ENCODE measurements at regions not wholly inside any gene's neighbourhood (a gene's known extent, or its start where the extent isn't known, plus 50 kb on each side); places are given as distances from the start of the nearest gene placed in this dataset.

DNA sequence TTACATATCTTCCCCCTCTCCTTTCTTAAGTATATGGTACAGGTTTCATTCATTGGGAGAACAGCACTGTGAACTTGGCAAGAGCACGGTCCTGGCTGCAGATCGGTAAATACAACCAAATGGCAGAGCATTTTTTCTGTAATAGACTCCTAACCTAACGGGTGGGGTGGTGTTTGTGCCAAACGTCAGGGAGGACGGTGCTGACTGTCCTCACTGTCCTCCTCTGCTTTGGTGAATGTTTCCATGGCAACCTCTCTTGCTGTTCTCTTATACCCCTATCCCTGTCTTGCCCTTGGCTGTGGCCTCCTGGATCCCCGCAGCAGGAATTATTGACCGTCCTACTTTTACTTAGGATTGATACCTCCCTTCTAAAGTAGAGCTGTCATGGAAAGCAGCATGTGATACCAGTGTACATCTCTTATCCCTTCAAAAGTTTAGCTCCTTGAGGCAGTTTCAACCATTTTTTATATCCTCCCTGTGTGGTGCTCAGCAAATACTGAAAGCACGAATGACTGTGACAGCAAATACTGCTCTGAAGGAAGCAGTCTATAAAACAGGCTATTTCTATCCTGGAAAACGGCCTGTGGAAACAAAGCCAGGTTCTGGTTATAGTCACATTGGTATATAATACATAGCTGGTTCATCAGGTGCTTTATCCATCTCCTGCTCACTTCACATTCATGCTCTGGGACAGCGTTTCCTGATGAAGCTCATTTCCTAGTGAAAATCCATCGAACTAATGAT lies 275.4 kb upstream of the C2CD4B start:
- Histone ChIP-seq H3K79me2 (ENCODE audit: low read length) (no peaks in the 10 kb centered on the region), H2AFZ (ENCODE audit: low read length) (no peak overlapping the region), H3K27ac (ENCODE audit: low read length) (no peak overlapping the region), H3K27me3 (replicated peaks; ENCODE audit: insufficient read depth, low read length) (no peaks in the 10 kb centered on the region), H3K4me2 (ENCODE audit: low read depth, low read length) (no peak overlapping the region), H3K9me2 (replicated peaks; ENCODE audit: insufficient read depth, low read length) (no peaks in the 10 kb centered on the region), H3K4me3 (ENCODE audit: low read length) (no peak overlapping the region), H3K9ac (ENCODE audit: low read length) (no peak overlapping the region), H3K9me3 (replicated peaks; ENCODE audit: insufficient read depth, low read length) (no peaks in the 10 kb centered on the region), H3F3A (ENCODE audit: insufficient read depth, low read length) (no peaks in the 10 kb centered on the region), H3K36me3 (replicated peaks; ENCODE audit: insufficient read depth, low read length) (no peaks in the 10 kb centered on the region), H4K20me1 (ENCODE audit: insufficient read depth, low read length) (no peaks in the 10 kb centered on the region), H3K4me1 (ENCODE audit: low read length) (no peaks in the 10 kb centered on the region)
- TF ChIP-seq EZH2phosphoT487 (IDR thresholded peaks at IDR 0.05; ENCODE audit: low read length) (no peak), EZH2 (optimal IDR thresholded peaks at IDR 0.05; ENCODE audit: low read depth, low read length) (no peak)
- TF ChIP-seq, protein P1, sequence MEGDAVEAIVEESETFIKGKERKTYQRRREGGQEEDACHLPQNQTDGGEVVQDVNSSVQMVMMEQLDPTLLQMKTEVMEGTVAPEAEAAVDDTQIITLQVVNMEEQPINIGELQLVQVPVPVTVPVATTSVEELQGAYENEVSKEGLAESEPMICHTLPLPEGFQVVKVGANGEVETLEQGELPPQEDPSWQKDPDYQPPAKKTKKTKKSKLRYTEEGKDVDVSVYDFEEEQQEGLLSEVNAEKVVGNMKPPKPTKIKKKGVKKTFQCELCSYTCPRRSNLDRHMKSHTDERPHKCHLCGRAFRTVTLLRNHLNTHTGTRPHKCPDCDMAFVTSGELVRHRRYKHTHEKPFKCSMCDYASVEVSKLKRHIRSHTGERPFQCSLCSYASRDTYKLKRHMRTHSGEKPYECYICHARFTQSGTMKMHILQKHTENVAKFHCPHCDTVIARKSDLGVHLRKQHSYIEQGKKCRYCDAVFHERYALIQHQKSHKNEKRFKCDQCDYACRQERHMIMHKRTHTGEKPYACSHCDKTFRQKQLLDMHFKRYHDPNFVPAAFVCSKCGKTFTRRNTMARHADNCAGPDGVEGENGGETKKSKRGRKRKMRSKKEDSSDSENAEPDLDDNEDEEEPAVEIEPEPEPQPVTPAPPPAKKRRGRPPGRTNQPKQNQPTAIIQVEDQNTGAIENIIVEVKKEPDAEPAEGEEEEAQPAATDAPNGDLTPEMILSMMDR (IDR thresholded peaks at IDR 0.05; ENCODE audit: low read length) = no peak
- no peak for DNase-seq

DNA sequence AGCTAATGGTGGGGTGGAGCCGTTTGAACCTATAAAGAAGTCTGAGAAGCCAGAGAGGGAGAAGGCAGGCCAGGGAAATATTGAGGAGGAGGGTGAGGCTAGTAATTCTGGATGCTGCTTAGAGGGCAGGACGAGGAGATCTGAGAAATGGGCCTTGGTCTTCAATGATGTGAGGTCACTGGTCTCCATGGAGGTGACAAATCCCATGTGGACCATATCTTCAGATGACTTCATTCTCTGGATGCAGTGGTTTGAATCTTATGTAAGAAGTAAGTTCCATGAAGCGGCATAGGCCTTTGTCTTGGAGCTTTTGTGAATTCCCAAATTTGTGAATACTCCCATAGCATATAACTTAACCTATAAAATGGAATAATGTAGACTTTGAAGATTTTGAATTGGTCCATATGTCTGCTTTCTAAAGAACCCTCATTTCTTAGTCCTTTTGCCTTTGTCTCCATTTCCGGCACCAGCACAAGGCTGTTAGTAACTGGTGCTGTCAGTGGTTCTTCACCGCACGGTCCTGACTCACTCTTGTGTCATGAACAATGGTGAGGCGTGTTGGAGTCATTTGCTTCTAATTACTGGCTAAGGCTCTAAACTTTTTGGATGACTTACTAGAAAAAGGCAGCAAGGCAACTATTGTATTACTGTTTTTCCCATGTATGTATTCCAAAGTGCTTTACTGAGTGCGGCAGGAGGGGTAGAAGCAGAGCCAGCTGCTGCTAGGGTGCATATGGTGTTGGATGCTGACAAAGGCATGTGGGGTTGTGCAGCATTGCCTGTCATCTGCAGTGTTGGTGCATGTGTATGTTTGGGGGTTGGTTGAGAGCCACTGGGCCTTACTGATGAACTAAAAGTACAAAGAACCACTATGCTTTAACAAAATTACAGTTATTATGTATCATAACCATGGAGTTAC lies 279.3 kb upstream of the C2CD4B start:
- DNase-seq = no peak
- Histone ChIP-seq H3K4me1 (ENCODE audit: low read length) (no peaks in the 10 kb centered on the region), H3K9me3 (replicated peaks; ENCODE audit: insufficient read depth, low read length) (no peaks in the 10 kb centered on the region), H4K20me1 (ENCODE audit: insufficient read depth, low read length) (no peaks in the 10 kb centered on the region), H3K9me2 (replicated peaks; ENCODE audit: insufficient read depth, low read length) (no peaks in the 10 kb centered on the region), H3K27me3 (replicated peaks; ENCODE audit: insufficient read depth, low read length) (no peaks in the 10 kb centered on the region), H3K27ac (ENCODE audit: low read length) (no peak overlapping the region), H3K4me3 (ENCODE audit: low read length) (no peak overlapping the region), H3K9ac (ENCODE audit: low read length) (no peak overlapping the region), H2AFZ (ENCODE audit: low read length) (no peak overlapping the region), H3F3A (ENCODE audit: insufficient read depth, low read length) (no peaks in the 10 kb centered on the region), H3K79me2 (ENCODE audit: low read length) (no peaks in the 10 kb centered on the region), H3K36me3 (replicated peaks; ENCODE audit: insufficient read depth, low read length) (no peaks in the 10 kb centered on the region), H3K4me2 (ENCODE audit: low read depth, low read length) (no peak overlapping the region)
- TF ChIP-seq, protein P1 (IDR thresholded peaks at IDR 0.05; ENCODE audit: low read length) = no peak
- TF ChIP-seq EZH2 (optimal IDR thresholded peaks at IDR 0.05; ENCODE audit: low read depth, low read length) = no peak
- TF ChIP-seq EZH2phosphoT487 (IDR thresholded peaks at IDR 0.05; ENCODE audit: low read length) = no peak

DNA sequence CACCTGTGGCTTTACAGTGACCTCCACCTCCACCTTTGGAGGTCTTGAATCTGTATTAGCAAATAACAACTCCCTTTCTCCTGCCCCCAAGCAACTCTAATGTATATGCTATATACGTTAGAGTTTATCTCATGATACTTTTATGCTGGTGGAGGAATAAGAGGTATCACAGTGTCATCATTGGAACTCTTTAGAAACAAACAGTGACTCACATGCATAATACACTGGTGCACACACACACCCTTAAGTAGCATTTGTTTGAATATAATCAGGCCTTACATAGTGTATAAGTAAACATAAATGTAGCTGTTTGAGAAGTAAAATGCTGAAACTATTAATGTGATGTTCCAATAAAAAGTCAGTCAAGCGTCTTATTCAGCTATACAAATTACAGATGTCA lies 280.2 kb upstream of the C2CD4B start:
- H3K79me2 ChIP-seq (ENCODE audit: low read length) = no peaks in the 10 kb centered on the region
- H3K27ac ChIP-seq (ENCODE audit: low read length) = no peak overlapping the region
- no peaks in the 10 kb centered on the region for H3K4me1 ChIP-seq (ENCODE audit: low read length)
- no peaks in the 10 kb centered on the region for H3F3A ChIP-seq (ENCODE audit: insufficient read depth, low read length)
- no peak overlapping the region for H2AFZ ChIP-seq (ENCODE audit: low read length)
- no peaks in the 10 kb centered on the region for H4K20me1 ChIP-seq (ENCODE audit: insufficient read depth, low read length)
- no peak overlapping the region for H3K4me3 ChIP-seq (ENCODE audit: low read length)
- no peak for DNase-seq
- no peaks in the 10 kb centered on the region for H3K9me2 ChIP-seq (replicated peaks; ENCODE audit: insufficient read depth, low read length)
- H3K4me2 ChIP-seq (ENCODE audit: low read depth, low read length) = no peak overlapping the region
- no peaks in the 10 kb centered on the region for H3K9me3 ChIP-seq (replicated peaks; ENCODE audit: insufficient read depth, low read length)
- H3K36me3 ChIP-seq (replicated peaks; ENCODE audit: insufficient read depth, low read length) = no peaks in the 10 kb centered on the region
- TF ChIP-seq, protein P1 (IDR thresholded peaks at IDR 0.05; ENCODE audit: low read length) = no peak
- TF ChIP-seq EZH2phosphoT487 (IDR thresholded peaks at IDR 0.05; ENCODE audit: low read length) (no peak), EZH2 (optimal IDR thresholded peaks at IDR 0.05; ENCODE audit: low read depth, low read length) (no peak)
- no peak overlapping the region for H3K9ac ChIP-seq (ENCODE audit: low read length)
- no peaks in the 10 kb centered on the region for H3K27me3 ChIP-seq (replicated peaks; ENCODE audit: insufficient read depth, low read length)

Measured in MM.1S (cell line).